Neural progenitor cell (in vitro differentiated cells): ENCODE measurements at regions not wholly inside any gene's neighbourhood (a gene's known extent, or its start where the extent isn't known, plus 50 kb on each side); places are given as distances from the start of the nearest gene placed in this dataset.

Source experiments
- DNase-seq: peaks from one replicate; pipeline ENCODE4 v3.0.0-alpha.2; 2016; ENCODE audit warnings: low spot score
- H2AFZ ChIP-seq: fragments of 200-600 bp; sonication (generic); replicated peaks from 2 replicates; pipeline ENCODE4 v1.6.1; 2016; ENCODE audit warnings: antibody characterized with exemption
- H3F3A ChIP-seq: fragments of 200-600 bp; sonication (generic); 2 replicates; pipeline ENCODE4 v1.6.1; 2016; ENCODE audit warnings: antibody characterized with exemption, low read depth
- H3K27ac ChIP-seq: fragments of 200-600 bp; sonication (generic); 2 replicates; pipeline ENCODE4 v1.5.1; 2016; ENCODE audit warnings: mild to moderate bottlenecking
- H3K27me3 ChIP-seq: fragments of 200-600 bp; sonication (generic); 2 replicates; pipeline ENCODE4 v1.6.1; 2016; ENCODE audit warnings: mild to moderate bottlenecking, moderate library complexity
- H3K36me3 ChIP-seq: fragments of 200-600 bp; sonication (generic); 2 replicates; pipeline ENCODE4 v1.5.1; 2016
- H3K4me1 ChIP-seq: fragments of 200-600 bp; sonication (generic); 2 replicates; pipeline ENCODE4 v1.6.1; 2016; ENCODE audit warnings: mixed run types
- H3K4me2 ChIP-seq: fragments of 200-600 bp; sonication (generic); 2 replicates; pipeline ENCODE4 v1.6.1; 2016
- H3K4me3 ChIP-seq: fragments of 200-600 bp; sonication (generic); 2 replicates; pipeline ENCODE4 v1.5.1; 2016
- H3K79me2 ChIP-seq: fragments of 200-600 bp; sonication (generic); 2 replicates; pipeline ENCODE4 v1.6.1; 2016; ENCODE audit warnings: low read depth
- H3K9ac ChIP-seq: fragments of 200-600 bp; sonication (generic); 2 replicates; pipeline ENCODE4 v1.6.1; 2016
- H3K9me3 ChIP-seq: fragments of 200-600 bp; sonication (generic); 2 replicates; pipeline ENCODE4 v1.5.1; 2016; ENCODE audit warnings: low read depth
- H4K20me1 ChIP-seq: fragments of 200-600 bp; sonication (generic); 2 replicates; pipeline ENCODE4 v1.6.1; 2016; ENCODE audit warnings: low read depth
- H3K27ac Mint-ChIP-seq: 3 replicates; pipeline ENCODE4 v1.8.0; 2021; ENCODE audit warnings: mixed read lengths
- H3K27me3 Mint-ChIP-seq: 2 replicates; pipeline ENCODE4 v1.8.0; 2022; ENCODE audit warnings: low read depth, mild to moderate bottlenecking, inconsistent platforms, moderate library complexity, mixed read lengths; ENCODE audit not compliant: insufficient read depth
- H3K36me3 Mint-ChIP-seq: 3 replicates; pipeline ENCODE4 v1.8.0; 2021; ENCODE audit warnings: mixed read lengths
- H3K4me1 Mint-ChIP-seq: 3 replicates; pipeline ENCODE4 v1.8.0; 2021; ENCODE audit warnings: mixed read lengths
- H3K4me3 Mint-ChIP-seq: 3 replicates; pipeline ENCODE4 v1.8.0; 2021; ENCODE audit warnings: mild to moderate bottlenecking, moderate library complexity, mixed read lengths
- H3K9me3 Mint-ChIP-seq: 3 replicates; pipeline ENCODE4 v1.8.0; 2020; ENCODE audit warnings: mixed read lengths
- CTCF ChIP-seq: fragments of 200-600 bp; sonication (generic); IDR thresholded peaks from 2 replicates; pipeline ENCODE4 v1.5.1; 2017; ENCODE audit warnings: antibody characterized with exemption, mild to moderate bottlenecking
- EZH2 ChIP-seq: fragments of 200-600 bp; sonication (generic); IDR thresholded peaks from 2 replicates; pipeline ENCODE4 v1.6.1; 2017; ENCODE audit warnings: antibody characterized with exemption, mild to moderate bottlenecking, moderate library complexity
- EZH2phosphoT487 ChIP-seq: fragments of 200-600 bp; sonication (generic); IDR thresholded peaks from 2 replicates; pipeline ENCODE4 v1.6.1; 2017; ENCODE audit warnings: antibody characterized with exemption

DNA sequence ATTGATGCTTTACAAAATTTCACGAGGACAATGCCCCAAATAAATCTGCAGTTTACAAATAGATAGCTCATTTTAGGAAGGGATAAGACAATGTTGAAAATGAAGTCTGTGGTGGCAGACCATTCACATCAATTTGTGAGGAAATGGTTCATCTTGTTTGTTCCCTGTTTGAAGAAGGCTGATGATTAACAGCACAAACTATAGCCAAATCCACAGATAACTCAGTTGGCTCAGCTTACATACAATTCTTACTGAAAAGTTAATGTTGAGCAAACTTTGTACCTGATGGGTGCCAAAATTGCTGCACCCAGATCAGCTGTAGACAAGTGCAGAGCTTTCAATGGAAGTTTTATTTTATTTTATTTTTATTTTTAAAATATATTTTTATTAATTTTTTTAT lies 763.9 kb downstream of the DOK5 start:
- no peak overlapping the region for H3K27ac Mint-ChIP-seq
- no peak overlapping the region for H2AFZ ChIP-seq
- no peak overlapping the region for H3K27ac ChIP-seq
- peaks cover 2% of the 10 kb centered on the region for H3K27me3 Mint-ChIP-seq
- no peak for TF ChIP-seq EZH2phosphoT487
- TF ChIP-seq CTCF = no peak
- TF ChIP-seq EZH2 = no peak
- H3K4me2 ChIP-seq = no peak overlapping the region
- H3K9ac ChIP-seq = no peak overlapping the region
- no peak overlapping the region for H3K4me3 Mint-ChIP-seq
- H3K36me3 ChIP-seq = no peaks in the 10 kb centered on the region
- no peak for DNase-seq
- no peaks in the 10 kb centered on the region for H3K4me1 Mint-ChIP-seq
- no peaks in the 10 kb centered on the region for H3K79me2 ChIP-seq
- no peaks in the 10 kb centered on the region for H3K9me3 ChIP-seq
- H3K4me3 ChIP-seq = no peak overlapping the region
- H3K4me1 ChIP-seq = no peaks in the 10 kb centered on the region
- no peaks in the 10 kb centered on the region for H3F3A ChIP-seq
- no peaks in the 10 kb centered on the region for H3K27me3 ChIP-seq
- H4K20me1 ChIP-seq = no peaks in the 10 kb centered on the region
- no peaks in the 10 kb centered on the region for H3K36me3 Mint-ChIP-seq
- H3K9me3 Mint-ChIP-seq = no peaks in the 10 kb centered on the region

- Mint-ChIP-seq H3K27me3 (peaks cover 2% of the 10 kb centered on the region), H3K9me3 (no peaks in the 10 kb centered on the region), H3K4me3 (no peak overlapping the region), H3K36me3 (no peaks in the 10 kb centered on the region), H3K4me1 (no peaks in the 10 kb centered on the region), H3K27ac (no peak overlapping the region)
- Histone ChIP-seq H3K27me3 (no peaks in the 10 kb centered on the region), H3K9me3 (no peaks in the 10 kb centered on the region), H3K4me3 (no peak overlapping the region), H3K27ac (no peak overlapping the region), H3F3A (no peaks in the 10 kb centered on the region), H3K79me2 (no peaks in the 10 kb centered on the region), H3K4me2 (no peak overlapping the region), H3K4me1 (no peaks in the 10 kb centered on the region), H2AFZ (no peak overlapping the region), H3K9ac (no peak overlapping the region), H4K20me1 (no peaks in the 10 kb centered on the region), H3K36me3 (no peaks in the 10 kb centered on the region)
- TF ChIP-seq CTCF (no peak), EZH2phosphoT487 (no peak), EZH2 (no peak)
- no peak for DNase-seq
Observed at GRCh38 chr20:55232647-55233046, 757.3 kb downstream of the DOK5 start.

DNA sequence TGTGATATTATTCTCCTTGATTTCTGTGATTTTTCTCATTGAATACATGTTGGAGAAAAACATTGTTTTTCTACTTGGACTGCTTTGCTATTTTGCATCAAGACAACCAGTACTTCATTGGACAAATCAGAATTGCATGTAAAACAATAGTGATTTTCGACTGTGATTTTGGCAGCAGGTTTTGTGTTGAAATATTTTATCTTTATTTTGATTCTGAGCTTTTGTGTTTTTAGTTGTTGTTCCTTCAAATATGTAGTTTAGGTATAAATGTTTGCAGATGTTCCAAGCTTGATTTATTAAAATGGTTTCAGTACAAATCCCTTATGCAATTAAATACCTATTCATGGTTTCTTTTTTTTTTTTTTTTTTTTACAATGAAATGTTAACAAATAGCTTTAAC lies 754.1 kb downstream of the DOK5 start:
- Histone ChIP-seq H3K36me3 (no peaks in the 10 kb centered on the region), H3K27ac (no peak overlapping the region), H3F3A (no peaks in the 10 kb centered on the region), H2AFZ (no peak overlapping the region), H3K79me2 (no peaks in the 10 kb centered on the region), H3K9ac (no peak overlapping the region), H4K20me1 (no peaks in the 10 kb centered on the region), H3K4me3 (no peak overlapping the region), H3K4me1 (no peaks in the 10 kb centered on the region), H3K4me2 (no peak overlapping the region), H3K27me3 (no peaks in the 10 kb centered on the region), H3K9me3 (no peaks in the 10 kb centered on the region)
- no peak overlapping the region for H3K27ac Mint-ChIP-seq
- H3K27me3 Mint-ChIP-seq = no peaks in the 10 kb centered on the region
- no peak for TF ChIP-seq EZH2
- TF ChIP-seq CTCF = no peak
- no peak for TF ChIP-seq EZH2phosphoT487
- H3K4me1 Mint-ChIP-seq = no peaks in the 10 kb centered on the region
- peaks cover 1% of the 10 kb centered on the region for H3K36me3 Mint-ChIP-seq
- peaks cover 11% of the 10 kb centered on the region for H3K9me3 Mint-ChIP-seq
- no peak for DNase-seq
- no peak overlapping the region for H3K4me3 Mint-ChIP-seq
